Activated T-cell treated with anti-CD3 and anti-CD28 coated beads for 48 hours (primary cell): ENCODE measurements at regions not wholly inside any gene's neighbourhood (a gene's known extent, or its start where the extent isn't known, plus 50 kb on each side); places are given as distances from the start of the nearest gene placed in this dataset.
"Not testable (repeated sequence)": the region's sequence is repeated elsewhere in the genome, so short reads cannot be mapped to it uniquely, and the experiment has no call there.

Experiments
- DNase-seq: peaks from one replicate; pipeline ENCODE4 v3.0.0-alpha.2; 2020; ENCODE audit warnings: low read depth

GRCh38 chr9:1115370-1115769 is 65.2 kb downstream of the DMRT2 start:
- DNase-seq: no peak

- no peak for DNase-seq
These were observed 67.3 kb downstream of the DMRT2 start for GRCh38 chr9:1117439-1117838.

GRCh38 chr9:1120500-1121165 is 70.5 kb downstream of the DMRT2 start:
- no peak for DNase-seq

- no peak for DNase-seq
These were observed 75.6 kb downstream of the DMRT2 start for GRCh38 chr9:1125741-1126140.

GRCh38 chr9:1128046-1128445 is 77.9 kb downstream of the DMRT2 start:
- DNase-seq: no peak

- no peak for DNase-seq
These were observed 79.2 kb downstream of the DMRT2 start for GRCh38 chr9:1129382-1129781.

GRCh38 chr9:1140057-1140456 is 89.9 kb downstream of the DMRT2 start:
- no peak for DNase-seq

GRCh38 chr9:1151691-1152090 is 101.5 kb downstream of the DMRT2 start:
- DNase-seq: no peak

- DNase-seq: no peak
These were observed 102.0 kb downstream of the DMRT2 start for GRCh38 chr9:1152171-1152570.

GRCh38 chr9:1154739-1155138 is 104.6 kb downstream of the DMRT2 start:
- no peak for DNase-seq

- no peak for DNase-seq
These were observed 105.4 kb downstream of the DMRT2 start for GRCh38 chr9:1155602-1156001.

GRCh38 chr9:1156794-1157550 is 106.8 kb downstream of the DMRT2 start:
- DNase-seq: no peak

GRCh38 chr9:1157836-1158235 is 107.7 kb downstream of the DMRT2 start:
- no peak for DNase-seq

GRCh38 chr9:1170918-1171317 is 120.8 kb downstream of the DMRT2 start:
- no peak for DNase-seq

GRCh38 chr9:1171546-1171945 is 121.4 kb downstream of the DMRT2 start:
- DNase-seq: no peak

- no peak for DNase-seq
These were observed 123.1 kb downstream of the DMRT2 start for GRCh38 chr9:1173211-1173610.

GRCh38 chr9:1173993-1174392 is 123.8 kb downstream of the DMRT2 start:
- DNase-seq: no peak

- DNase-seq: no peak
These were observed 129.2 kb downstream of the DMRT2 start for GRCh38 chr9:1179366-1179765.

GRCh38 chr9:1184146-1184545 is 134.0 kb downstream of the DMRT2 start:
- no peak for DNase-seq

GRCh38 chr9:1187137-1187536 is 137.0 kb downstream of the DMRT2 start:
- DNase-seq: not testable (repeated sequence)

GRCh38 chr9:1195636-1196035 is 145.5 kb downstream of the DMRT2 start:
- not testable (repeated sequence) for DNase-seq

GRCh38 chr9:1198085-1198484 is 147.9 kb downstream of the DMRT2 start:
- DNase-seq: no peak

GRCh38 chr9:1200847-1201251 is 150.7 kb downstream of the DMRT2 start:
- DNase-seq: no peak

GRCh38 chr9:1201262-1201661 is 151.1 kb downstream of the DMRT2 start:
- no peak for DNase-seq
